Fibroblast of peridontal ligament (primary cell): ENCODE measurements at regions not wholly inside any gene's neighbourhood (a gene's known extent, or its start where the extent isn't known, plus 50 kb on each side); places are given as distances from the start of the nearest gene placed in this dataset.
"Not testable (repeated sequence)": the region's sequence is repeated elsewhere in the genome, so short reads cannot be mapped to it uniquely, and the experiment has no call there.

Experiments used
- DNase-seq: peaks from one replicate; pipeline ENCODE4 v3.0.0-alpha.2; 2010; ENCODE audit errors: extremely low read depth

GRCh38 chr4:148653681-148654080, 211.5 kb upstream of the NR3C2 start:
- DNase-seq = no peak

- DNase-seq = no peak
Observed at GRCh38 chr4:148651991-148652390, 209.8 kb upstream of the NR3C2 start.

- no peak for DNase-seq
Observed at GRCh38 chr4:148649652-148650331, 207.6 kb upstream of the NR3C2 start.

DNA sequence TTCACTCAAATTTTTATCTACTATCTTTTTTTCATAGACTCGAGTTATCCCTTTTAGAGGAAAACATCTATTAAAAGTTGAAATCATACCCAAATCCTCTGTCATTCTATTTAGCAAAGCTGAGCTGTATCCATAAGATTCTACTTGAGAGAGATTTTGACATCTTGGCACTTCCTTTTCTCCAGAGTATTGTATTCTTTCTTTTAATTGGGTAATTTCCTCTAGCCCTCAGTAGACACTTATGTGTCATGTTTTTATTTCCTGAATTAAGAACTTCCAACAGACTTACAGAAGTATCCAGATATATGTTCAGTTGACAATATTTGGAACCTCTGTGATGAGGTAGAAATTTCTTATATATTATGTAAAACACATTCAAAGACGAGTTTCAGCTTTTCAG, 201.6 kb upstream of the NR3C2 start:
- DNase-seq = no peak

DNA sequence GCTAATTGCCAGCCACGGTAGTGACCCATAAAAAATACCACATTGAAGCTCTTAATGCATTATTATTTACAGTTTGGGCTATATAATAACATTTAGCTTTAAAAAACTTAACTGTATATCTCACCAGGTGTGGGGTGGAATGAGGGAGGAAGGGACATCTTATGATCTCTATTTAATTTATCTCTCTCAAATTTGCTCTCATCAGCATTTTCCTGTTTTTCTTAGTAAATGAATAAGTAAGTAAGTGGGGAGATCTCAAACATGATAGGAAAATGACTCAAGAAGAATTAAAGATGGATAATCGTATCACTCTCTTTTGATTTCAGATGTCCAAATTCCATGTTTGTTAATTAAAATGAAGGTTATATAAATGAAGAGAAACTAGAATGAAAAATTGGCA, 200.7 kb upstream of the NR3C2 start:
- no peak for DNase-seq

GRCh38 chr4:148638079-148638478, 195.9 kb upstream of the NR3C2 start:
- DNase-seq = not testable (repeated sequence)

DNA sequence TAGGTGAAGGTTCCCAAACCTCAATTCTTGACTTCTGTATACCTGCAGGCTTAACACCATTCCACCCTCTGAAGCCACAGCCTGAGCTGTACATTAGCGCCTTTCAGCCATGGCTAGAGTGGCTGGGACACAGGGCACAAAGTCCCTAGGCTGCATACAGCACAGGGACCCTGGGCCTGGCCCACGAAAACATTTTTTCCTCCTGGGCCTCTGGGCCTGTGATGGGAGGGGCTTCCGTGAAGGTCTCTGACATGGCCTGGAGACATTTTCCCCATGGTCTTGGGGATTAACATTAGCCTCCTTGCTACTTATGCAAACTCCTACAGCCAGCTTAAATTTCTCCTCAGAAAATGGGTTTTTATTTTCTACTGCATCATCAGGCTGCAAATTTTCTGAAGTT, 195.2 kb upstream of the NR3C2 start:
- DNase-seq = not testable (repeated sequence)

DNA sequence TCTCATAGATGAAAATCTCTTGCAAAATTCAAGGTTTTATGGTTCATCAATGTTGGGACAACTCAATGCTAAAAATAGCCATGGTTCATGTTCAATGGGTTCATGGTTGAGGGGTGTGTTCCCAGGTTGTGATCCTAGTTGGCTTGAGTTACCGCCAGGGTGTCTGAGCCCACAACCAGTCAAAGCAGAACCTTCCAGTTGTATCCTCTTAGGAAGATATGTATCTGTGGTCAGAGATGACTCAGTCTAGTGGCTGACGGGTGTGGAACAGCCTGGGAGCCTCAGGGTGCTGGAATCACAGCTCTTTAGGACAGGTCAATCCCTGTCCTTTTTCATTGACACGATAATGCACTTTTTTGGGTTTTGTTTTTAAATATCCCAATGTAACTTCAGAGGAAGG, 192.3 kb upstream of the NR3C2 start:
- DNase-seq = no peak

DNA sequence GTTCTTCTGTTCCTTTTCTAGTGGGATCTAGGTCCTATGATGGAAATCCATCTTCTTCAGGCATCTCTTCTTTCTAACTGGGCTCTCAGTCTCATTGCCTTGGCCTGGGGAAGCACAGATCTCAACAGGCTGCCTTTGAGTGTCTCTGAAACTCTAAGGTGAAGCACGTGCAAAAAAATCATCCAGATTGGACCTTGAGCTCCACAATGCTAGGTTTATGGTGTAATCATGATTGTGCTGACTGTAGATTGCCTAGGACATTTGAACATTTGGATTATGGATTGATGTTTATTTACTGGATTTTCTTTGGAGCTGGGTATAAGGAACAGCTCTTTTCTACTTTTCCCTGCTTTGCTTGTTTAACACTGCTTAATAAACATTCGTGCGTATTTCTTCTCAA, 191.5 kb upstream of the NR3C2 start:
- DNase-seq = no peak

DNA sequence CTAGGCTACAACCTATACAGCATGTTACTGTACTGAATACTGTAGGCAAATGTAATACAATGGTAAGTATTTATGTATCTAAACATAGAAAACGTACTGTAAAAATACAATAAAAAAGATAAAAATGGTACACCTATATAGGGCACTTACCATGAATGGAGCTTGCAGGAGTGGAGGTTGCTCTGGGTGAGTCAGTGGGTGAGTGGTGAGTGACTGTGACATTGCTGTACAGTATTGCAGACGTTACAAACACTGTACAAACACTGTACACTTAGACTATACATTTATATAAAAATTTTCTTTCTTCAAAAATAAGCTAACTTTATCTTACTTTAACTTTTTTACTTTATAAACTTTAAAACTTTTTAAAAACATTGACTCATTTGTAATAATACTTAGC, 190.3 kb upstream of the NR3C2 start:
- DNase-seq = no peak

DNA sequence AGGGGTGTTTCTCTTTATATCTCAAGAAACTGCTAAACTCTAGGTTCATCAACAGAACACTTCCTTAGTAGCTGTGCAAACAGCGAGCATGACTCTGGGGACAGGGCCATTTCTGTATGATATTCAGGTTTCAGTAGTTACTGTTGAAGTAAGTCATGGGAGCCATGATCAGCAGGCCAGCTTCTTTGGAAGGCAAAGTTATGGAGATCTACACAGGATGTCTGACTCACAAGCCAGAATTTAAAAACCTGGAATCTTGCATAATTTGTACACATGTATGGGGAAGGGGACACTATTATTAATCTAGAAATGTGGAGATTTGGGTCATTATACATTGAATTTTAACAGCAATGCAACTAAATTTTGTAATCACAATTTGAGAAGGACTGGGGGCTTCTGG, 187.8 kb upstream of the NR3C2 start:
- DNase-seq = no peak

- DNase-seq = no peak
Observed at GRCh38 chr4:148618856-148619255, 176.6 kb upstream of the NR3C2 start.

GRCh38 chr4:148608968-148609367, 166.8 kb upstream of the NR3C2 start:
- no peak for DNase-seq

DNA sequence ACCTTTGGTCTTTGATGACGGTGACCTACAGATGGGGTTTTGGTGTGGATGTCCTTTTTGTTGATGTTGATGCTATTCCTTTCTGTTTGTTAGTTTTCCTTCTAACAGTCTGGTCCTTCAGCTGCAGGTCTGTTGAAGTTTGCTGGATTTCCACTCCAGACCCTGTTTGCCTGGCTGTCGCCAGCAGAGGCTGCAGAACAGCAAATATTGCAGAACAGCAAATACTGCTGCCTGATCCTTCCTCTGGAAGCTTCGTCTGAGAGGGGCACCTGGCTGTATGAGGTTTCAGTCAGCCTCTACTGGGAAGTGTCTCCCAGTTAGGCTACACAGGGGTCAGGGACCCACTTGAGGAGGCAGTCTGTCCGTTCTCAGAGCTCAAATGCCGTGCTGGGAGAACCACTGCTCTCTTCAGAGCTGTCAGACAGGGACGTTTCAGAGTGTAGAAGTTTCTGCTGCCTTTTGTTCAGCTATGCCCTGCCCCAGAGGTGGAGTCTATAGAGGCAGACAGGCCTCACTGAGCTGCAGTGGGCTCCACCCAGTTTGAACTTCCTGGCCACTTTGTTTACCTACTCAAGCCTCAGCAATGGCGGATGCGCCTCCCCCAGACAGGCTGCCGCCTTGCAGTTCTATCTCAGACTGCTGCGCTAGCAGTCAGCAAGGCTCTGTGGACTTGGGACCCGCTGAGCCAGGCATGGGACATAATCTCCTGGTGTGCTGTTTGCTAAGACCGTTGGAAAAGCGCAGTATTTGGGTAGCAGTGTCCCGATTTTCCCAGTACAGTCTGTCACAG, 156.4 kb upstream of the NR3C2 start:
- not testable (repeated sequence) for DNase-seq

GRCh38 chr4:148589182-148589581, 147.0 kb upstream of the NR3C2 start:
- DNase-seq = no peak

DNA sequence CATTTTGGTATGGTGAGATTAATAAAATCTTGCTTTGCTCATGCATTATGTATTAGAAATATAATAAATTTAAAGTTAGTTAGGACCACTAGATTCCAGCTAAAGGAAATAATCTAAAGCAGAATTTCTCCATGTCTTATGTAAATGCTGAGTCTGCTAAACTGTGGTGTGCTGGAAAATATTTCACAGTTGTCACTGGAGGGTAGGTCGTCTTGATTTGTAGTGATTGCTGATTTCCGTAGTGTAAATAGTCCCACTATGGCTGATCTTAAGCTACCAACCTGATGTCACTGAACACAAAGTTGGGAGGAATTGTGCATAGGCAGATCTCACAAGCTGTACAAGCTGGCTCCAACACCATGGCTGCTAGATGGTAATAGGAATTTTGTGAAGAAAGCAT, 133.4 kb upstream of the NR3C2 start:
- no peak for DNase-seq

- DNase-seq = no peak
Observed at GRCh38 chr4:148574911-148575310, 132.7 kb upstream of the NR3C2 start.

GRCh38 chr4:148574502-148574901, 132.3 kb upstream of the NR3C2 start:
- DNase-seq = peak; percentile 2

DNA sequence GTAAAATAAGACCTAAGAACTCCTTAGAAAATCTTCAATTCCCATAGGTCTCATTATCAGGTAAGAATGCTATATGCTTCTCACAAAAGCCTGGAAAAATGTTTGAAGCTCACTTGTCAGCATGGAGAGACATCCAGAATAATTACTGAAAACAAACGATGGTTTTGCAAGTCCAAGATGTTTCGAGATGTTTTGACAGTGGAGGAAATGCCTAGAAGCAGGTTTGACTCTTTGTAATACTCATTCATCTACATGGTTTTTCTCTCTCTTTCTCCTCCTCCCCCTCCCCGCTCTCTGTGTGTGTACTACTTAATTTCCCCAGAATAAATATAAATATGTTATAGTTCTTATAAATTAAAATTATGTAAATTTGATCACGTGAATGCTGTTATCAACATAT, 131.9 kb upstream of the NR3C2 start:
- no peak for DNase-seq

- no peak for DNase-seq
Observed at GRCh38 chr4:148573296-148573695, 131.1 kb upstream of the NR3C2 start.

- no peak for DNase-seq
Observed at GRCh38 chr4:148565801-148566200, 123.6 kb upstream of the NR3C2 start.

GRCh38 chr4:148563684-148564083, 121.5 kb upstream of the NR3C2 start:
- DNase-seq = no peak

- no peak for DNase-seq
Observed at GRCh38 chr4:148561467-148561866, 119.3 kb upstream of the NR3C2 start.

- DNase-seq = no peak
Observed at GRCh38 chr4:148557793-148558192, 115.6 kb upstream of the NR3C2 start.
